GM18867 (cell line): ENCODE measurements at regions not wholly inside any gene's neighbourhood (a gene's known extent, or its start where the extent isn't known, plus 50 kb on each side); places are given as distances from the start of the nearest gene placed in this dataset.
"Not testable (repeated sequence)": the region's sequence is repeated elsewhere in the genome, so short reads cannot be mapped to it uniquely, and the experiment has no call there.

Experiments used
- ATAC-seq: cut with Tn5 transposase; IDR thresholded peaks from one replicate; pipeline ENCODE4 v1.9.1; 2021; ENCODE audit warnings: mild to moderate bottlenecking, moderate library complexity; ENCODE audit not compliant: unreplicated experiment

DNA sequence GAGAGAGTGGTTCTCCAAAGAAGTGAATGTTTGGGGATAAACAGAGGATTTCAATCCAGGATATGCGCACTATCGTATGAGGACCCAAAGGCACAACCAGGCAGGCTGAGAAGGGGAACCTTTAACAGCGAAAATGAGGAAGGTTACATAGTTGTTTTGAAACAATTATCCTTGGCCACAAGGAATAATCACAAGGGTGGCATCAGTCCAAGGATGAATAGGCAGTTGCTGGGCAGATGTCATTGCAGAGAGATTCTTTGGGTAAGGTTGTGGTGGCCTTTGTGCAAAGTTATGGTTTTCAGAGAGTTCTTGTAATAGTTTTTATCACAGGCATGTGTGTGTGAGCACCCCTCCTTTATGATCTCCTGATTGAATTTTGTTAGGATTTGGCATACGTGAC is 58.9 kb upstream of the NBPF20 start:
- ATAC-seq = not testable (repeated sequence)

DNA sequence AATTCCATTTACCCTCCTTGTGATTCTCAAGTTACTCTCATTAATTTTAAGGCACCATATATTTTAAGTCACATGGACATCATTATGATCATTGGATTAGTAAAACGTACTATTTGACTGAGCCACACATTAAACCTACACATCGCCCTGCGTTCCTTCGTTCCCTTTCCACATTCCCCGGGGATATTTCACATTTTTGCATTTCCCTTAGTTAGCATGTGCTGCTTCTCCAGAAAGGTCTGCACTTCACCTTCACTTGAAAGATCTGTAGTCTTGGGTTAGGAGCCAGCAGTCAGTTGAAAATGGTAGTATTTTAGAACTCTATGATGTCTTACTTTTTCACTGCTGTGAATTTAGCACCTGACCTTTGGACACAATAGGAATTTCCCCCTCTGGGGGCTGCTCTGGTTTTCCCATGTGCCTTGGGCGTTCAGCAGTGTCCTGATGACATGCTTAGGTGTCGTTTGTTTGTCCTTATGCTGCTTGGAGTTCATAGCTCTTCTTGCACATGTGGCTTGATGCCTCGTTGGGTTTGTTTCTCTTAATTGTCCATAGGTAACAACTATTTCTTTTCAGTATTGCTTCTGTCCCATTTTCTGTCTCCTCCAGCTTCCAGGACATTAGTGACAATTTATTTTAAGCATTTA is 56.9 kb upstream of the NBPF20 start:
- not testable (repeated sequence) for ATAC-seq

DNA sequence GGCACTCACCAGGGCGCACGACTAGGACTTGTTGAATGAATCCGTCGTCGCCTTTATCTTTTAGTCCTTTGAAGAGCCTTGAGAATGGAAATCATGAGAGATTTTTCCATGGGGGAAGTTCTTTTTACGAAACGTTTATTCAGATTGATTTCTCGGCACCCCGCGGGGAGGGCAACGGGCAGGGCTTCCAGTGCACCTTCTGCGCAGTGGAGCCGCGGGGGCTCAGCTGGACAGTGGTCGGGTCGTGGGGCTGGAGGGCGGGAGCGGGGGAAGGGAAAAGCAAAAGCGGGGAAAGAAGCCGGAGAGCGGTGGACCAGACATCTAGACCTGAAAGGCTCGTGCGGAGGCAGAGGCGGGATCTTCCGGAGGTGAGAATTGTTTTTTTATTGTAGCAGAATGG is 50.6 kb upstream of the NBPF20 start:
- ATAC-seq = not testable (repeated sequence)

DNA sequence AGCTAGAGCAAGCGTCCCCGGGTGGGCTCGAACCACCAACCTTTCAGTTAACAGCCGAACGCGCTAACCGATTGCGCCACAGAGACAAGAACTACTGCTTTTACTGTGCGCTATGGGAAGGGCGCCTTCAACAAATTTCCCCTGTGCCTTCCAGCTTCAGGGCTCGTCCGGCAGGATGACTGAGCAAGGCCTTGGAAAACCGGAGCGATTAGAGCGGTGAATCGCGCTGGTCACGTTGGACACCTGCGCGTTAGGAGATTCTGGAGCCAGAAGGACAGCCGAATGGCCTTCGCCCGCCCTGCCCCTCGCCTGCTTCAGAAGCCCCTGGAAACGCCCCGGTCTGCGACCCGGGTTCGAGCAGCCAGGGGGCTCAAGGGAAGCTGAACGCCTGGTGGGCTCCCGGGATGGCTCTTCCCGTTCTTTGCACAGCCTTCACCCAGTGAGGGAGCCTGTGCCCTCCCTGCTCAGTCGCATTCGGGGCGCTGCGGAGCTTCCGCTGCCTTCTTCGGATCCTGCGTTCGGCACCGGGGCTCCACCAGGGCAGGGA is 50.0 kb upstream of the NBPF20 start:
- not testable (repeated sequence) for ATAC-seq
